ENCODE measurements at regions not wholly inside any gene's neighbourhood (a gene's known extent, or its start where the extent isn't known, plus 50 kb on each side); places are given as distances from the start of the nearest gene placed in this dataset.

- POLR2A ChIA-PET (ENCODE audit: unreplicated experiment), result no interaction called here
- H3K9me2 ChIP-seq (ENCODE audit: insufficient read depth), result no peaks in the 10 kb centered on the region
- no peaks in the 10 kb centered on the region for H3K4me1 ChIP-seq (replicated peaks; ENCODE audit: insufficient read depth)
- H4K20me1 ChIP-seq (ENCODE audit: insufficient read depth), result no peaks in the 10 kb centered on the region
- BruUV-seq (replicated peaks), result no TSS peak
- intact Hi-C loops (cut with micrococcal nuclease; ENCODE audit: unreplicated experiment), result no loop called here
- H3F3A ChIP-seq (ENCODE audit: insufficient read depth, low read depth), result no peaks in the 10 kb centered on the region
- DNase-seq, result no peak
- TF ChIP-seq EZH2 (IDR thresholded peaks at IDR 0.05; ENCODE audit: low read depth) (no peak), CTCF (conservative IDR thresholded peaks at IDR 0.05) (no peak)
- no peak overlapping the region for H3K4me3 ChIP-seq
- H3K36me3 ChIP-seq (ENCODE audit: low read depth), result no peaks in the 10 kb centered on the region
- no peak overlapping the region for H3K27ac ChIP-seq
- no peaks in the 10 kb centered on the region for H3K9me3 ChIP-seq (ENCODE audit: insufficient read depth, low read depth)
- no peak overlapping the region for H3K4me2 ChIP-seq
- H2AFZ ChIP-seq, result no peak overlapping the region
- peaks cover 20% of the 10 kb centered on the region for H3K27me3 ChIP-seq (ENCODE audit: insufficient read depth, low read depth)
- no peaks in the 10 kb centered on the region for H3K79me2 ChIP-seq (ENCODE audit: low read depth)
- CTCF ChIA-PET, result no interaction called here
Measured at GRCh38 chr3:39558775-39559306, 91.4 kb downstream of the MOBP start.

- H3K36me3 ChIP-seq (ENCODE audit: low read depth), result no peaks in the 10 kb centered on the region
- no peaks in the 10 kb centered on the region for H3K9me2 ChIP-seq (ENCODE audit: insufficient read depth)
- no peak for TF ChIP-seq EZH2 (IDR thresholded peaks at IDR 0.05; ENCODE audit: low read depth)
- TF ChIP-seq CTCF (conservative IDR thresholded peaks at IDR 0.05), result no peak
- H3K4me3 ChIP-seq, result no peak overlapping the region
- DNase-seq, result no peak
- no peaks in the 10 kb centered on the region for H3K9me3 ChIP-seq (ENCODE audit: insufficient read depth, low read depth)
- no peaks in the 10 kb centered on the region for H3K79me2 ChIP-seq (ENCODE audit: low read depth)
- CTCF ChIA-PET, result no interaction called here
- no peak overlapping the region for H3K4me2 ChIP-seq
- no peak overlapping the region for H3K27ac ChIP-seq
- intact Hi-C loops (cut with micrococcal nuclease; ENCODE audit: unreplicated experiment), result no loop called here
- POLR2A ChIA-PET (ENCODE audit: unreplicated experiment), result no interaction called here
- H3K27me3 ChIP-seq (ENCODE audit: insufficient read depth, low read depth), result peaks cover 20% of the 10 kb centered on the region
- no peaks in the 10 kb centered on the region for H3K4me1 ChIP-seq (replicated peaks; ENCODE audit: insufficient read depth)
- BruUV-seq (replicated peaks), result no TSS peak
- no peaks in the 10 kb centered on the region for H3F3A ChIP-seq (ENCODE audit: insufficient read depth, low read depth)
- no peak overlapping the region for H2AFZ ChIP-seq
- H4K20me1 ChIP-seq (ENCODE audit: insufficient read depth), result no peaks in the 10 kb centered on the region
Measured at GRCh38 chr3:39559543-39559942, 92.1 kb downstream of the MOBP start.

GRCh38 chr3:39568508-39568907 is 101.0 kb downstream of the MOBP start:
- POLR2A ChIA-PET (ENCODE audit: unreplicated experiment), result no interaction called here
- intact Hi-C loops (cut with micrococcal nuclease; ENCODE audit: unreplicated experiment), result no loop called here
- no peaks in the 10 kb centered on the region for H3K79me2 ChIP-seq (ENCODE audit: low read depth)
- H3K27me3 ChIP-seq (ENCODE audit: insufficient read depth, low read depth), result peaks cover 39% of the 10 kb centered on the region
- no peaks in the 10 kb centered on the region for H3K36me3 ChIP-seq (ENCODE audit: low read depth)
- no peaks in the 10 kb centered on the region for H3K4me1 ChIP-seq (replicated peaks; ENCODE audit: insufficient read depth)
- no peak for DNase-seq
- H3K27ac ChIP-seq, result no peak overlapping the region
- no peak for TF ChIP-seq EZH2 (IDR thresholded peaks at IDR 0.05; ENCODE audit: low read depth)
- no peak for TF ChIP-seq CTCF (conservative IDR thresholded peaks at IDR 0.05)
- H3F3A ChIP-seq (ENCODE audit: insufficient read depth, low read depth), result no peaks in the 10 kb centered on the region
- no TSS peak for BruUV-seq (replicated peaks)
- no peaks in the 10 kb centered on the region for H3K9me3 ChIP-seq (ENCODE audit: insufficient read depth, low read depth)
- H2AFZ ChIP-seq, result no peak overlapping the region
- no peaks in the 10 kb centered on the region for H3K9me2 ChIP-seq (ENCODE audit: insufficient read depth)
- H3K4me2 ChIP-seq, result no peak overlapping the region
- CTCF ChIA-PET, result no interaction called here
- no peaks in the 10 kb centered on the region for H4K20me1 ChIP-seq (ENCODE audit: insufficient read depth)
- no peak overlapping the region for H3K4me3 ChIP-seq
